Fibroblast of skin of right quadriceps (primary cell): ENCODE measurements at regions not wholly inside any gene's neighbourhood (a gene's known extent, or its start where the extent isn't known, plus 50 kb on each side); places are given as distances from the start of the nearest gene placed in this dataset.
"Not testable (repeated sequence)": the region's sequence is repeated elsewhere in the genome, so short reads cannot be mapped to it uniquely, and the experiment has no call there.

Source experiments
- DNase-seq: peaks from one replicate; pipeline ENCODE4 v3.0.0-alpha.2; 2013

- DNase-seq: no peak
Observed at GRCh38 chr18:45321520-45321919, 293.8 kb upstream of the SLC14A2 start.

- peak; percentile 15 for DNase-seq
Observed at GRCh38 chr18:45322343-45322742, 292.9 kb upstream of the SLC14A2 start.

DNA sequence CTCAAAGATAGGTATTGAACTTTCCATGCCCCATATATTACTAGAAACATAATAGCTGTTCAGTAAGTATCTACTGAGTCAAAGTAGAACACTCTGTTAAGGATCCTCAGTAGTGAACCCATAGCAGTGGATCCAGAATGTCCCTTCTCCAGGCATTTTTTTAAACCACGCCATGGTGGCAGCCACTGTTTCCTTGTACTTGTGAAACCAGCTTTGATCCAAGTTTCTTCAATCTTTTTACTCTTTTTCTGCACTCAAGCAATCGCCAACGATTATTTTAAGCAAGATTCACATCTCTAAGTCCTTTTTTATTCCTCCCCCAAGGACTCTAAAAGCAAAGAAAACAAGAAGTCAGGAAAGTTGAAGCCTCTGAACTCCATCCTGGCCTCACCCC, 291.2 kb upstream of the SLC14A2 start:
- no peak for DNase-seq

GRCh38 chr18:45324495-45325113, 290.7 kb upstream of the SLC14A2 start:
- DNase-seq: peak; percentile 90

DNA sequence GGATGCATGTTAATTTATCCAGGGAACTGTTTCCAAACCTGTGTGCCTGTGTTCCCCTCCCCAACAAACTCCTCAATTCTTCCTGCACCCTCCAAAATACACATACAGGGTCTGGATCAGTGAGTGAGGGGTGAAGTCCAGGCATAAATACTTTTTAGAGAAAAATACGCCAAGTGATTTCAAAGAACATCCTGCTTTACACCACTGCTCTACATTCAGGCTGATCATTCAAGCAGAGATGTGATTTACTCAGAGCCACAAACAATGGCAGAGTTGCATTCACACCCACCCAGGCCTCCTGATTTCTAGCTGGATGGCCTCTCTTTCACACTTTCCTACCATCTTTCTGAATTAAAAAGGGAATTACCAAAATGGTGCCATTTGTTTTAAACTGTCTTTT, 289.5 kb upstream of the SLC14A2 start:
- DNase-seq: no peak

DNA sequence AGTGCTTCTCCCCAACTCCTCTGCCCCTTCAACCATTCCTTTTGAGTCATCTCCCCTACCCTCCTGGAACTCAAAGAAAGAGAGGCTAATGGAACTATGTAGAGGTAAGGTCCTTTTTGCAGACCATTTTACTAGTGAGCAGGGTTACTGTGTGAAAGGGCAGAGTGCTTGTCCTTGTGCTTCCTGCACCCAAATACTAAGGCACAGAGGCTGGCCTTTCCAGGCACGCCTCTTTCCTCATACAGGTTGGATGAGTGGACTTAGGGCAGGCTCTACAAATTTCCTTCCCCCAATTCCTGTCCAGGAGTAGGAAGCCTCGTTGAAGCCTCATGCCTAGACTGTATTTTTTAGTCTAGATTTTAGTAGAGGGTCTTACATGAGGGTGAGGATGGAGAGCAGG, 288.8 kb upstream of the SLC14A2 start:
- no peak for DNase-seq

DNA sequence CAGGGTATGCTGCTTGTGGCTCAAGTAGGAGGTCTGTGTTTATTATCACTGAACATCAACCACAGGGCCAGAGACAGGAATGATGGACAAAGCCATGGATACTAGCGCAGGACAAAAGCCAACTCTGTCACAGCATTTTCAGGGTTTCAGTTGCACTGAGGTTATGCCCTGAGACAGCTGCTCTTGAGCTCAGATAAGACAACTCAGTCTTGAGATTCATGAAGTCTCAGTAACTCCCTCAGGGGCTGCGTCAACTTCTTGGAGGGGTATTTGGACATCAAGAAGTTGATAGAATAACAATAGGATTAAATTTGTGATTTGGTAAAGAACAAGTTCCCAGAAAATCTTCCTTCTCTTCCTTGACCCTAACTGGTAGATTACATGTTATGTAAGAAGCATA, 287.0 kb upstream of the SLC14A2 start:
- DNase-seq: no peak

GRCh38 chr18:45328811-45329210, 286.5 kb upstream of the SLC14A2 start:
- DNase-seq: peak; percentile 70

GRCh38 chr18:45329316-45329715, 286.0 kb upstream of the SLC14A2 start:
- no peak for DNase-seq

DNA sequence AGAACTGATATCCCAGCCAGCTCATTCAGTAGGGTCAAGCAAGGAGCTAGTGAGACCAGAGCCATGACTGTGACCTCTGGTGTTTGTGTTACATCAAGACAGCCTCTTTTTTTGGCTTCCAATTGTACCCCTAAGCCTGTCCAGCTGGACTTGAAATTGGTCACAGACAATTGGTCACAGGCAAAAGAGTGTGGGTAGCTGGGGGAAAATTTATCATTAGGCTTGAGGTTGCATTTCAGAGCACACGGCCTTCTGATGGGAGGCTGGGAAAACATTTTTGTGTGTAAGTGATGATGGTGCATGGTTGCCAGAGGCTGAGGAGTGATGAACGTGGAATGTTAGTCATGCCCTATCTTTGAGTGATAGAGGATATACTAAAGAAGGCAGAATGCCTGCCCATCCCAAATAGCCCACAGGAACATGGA, 285.1 kb upstream of the SLC14A2 start:
- no peak for DNase-seq

- peak; percentile 39 for DNase-seq
Observed at GRCh38 chr18:45332871-45333270, 282.4 kb upstream of the SLC14A2 start.

- DNase-seq: no peak
Observed at GRCh38 chr18:45334191-45334590, 281.1 kb upstream of the SLC14A2 start.

DNA sequence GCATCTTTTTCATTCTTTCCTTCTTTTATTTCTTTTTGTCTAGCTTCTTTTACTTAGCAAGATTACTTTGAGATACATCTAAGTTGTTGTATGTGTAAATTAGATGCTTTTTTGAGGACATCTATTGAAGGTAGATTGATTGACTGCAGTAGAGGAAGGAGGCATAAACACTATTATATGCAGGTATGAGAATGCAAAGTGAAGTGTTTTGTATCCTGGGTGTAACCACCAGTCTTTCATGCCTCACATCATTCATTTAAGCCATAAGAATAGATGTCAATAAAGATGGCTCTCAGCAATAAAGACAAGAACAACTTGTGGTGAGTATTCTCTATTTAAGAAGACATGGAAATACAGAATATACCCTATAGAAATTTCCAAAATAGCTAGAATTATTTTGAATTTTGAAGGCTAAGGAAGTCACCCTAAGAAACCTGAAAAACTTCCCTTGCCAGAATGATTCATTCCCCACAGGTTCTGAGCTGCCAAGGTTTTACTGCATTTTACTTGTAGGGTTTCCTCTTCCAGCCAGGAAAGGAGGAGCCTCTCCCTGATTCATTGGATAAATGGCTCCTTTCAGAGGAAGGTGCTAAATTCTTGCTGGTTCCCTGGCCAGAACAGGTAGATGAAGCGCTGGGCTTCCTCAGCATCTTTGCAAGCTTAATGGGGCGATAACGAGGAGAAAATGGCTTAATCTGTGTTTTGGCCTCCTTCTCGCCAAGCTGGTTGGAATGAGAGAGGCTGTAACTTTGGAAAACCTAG, 279.8 kb upstream of the SLC14A2 start:
- peak; percentile 39 for DNase-seq

GRCh38 chr18:45336448-45336847, 278.8 kb upstream of the SLC14A2 start:
- no peak for DNase-seq

GRCh38 chr18:45337477-45337876, 277.8 kb upstream of the SLC14A2 start:
- DNase-seq: no peak

GRCh38 chr18:45339810-45340550, 275.3 kb upstream of the SLC14A2 start:
- no peak for DNase-seq

DNA sequence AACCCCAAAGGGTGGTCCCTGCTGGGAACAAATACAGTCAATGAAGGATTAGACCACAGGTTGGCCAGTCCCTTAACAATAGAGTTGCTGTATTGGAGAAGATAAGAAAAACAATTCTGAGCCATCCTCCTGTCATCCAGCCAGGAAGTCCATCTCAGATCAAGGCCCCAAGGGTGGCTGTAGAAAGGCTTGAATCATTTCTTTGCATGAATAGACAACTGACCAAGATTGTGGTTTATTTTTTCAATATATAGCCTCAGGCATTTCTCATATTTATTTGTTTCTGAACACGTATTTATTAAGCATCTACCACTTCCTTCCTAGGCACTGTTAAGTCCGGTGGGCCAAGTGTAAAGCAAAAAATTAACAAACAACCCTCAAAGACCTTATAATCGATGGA, 274.4 kb upstream of the SLC14A2 start:
- no peak for DNase-seq

GRCh38 chr18:45341454-45341853, 273.8 kb upstream of the SLC14A2 start:
- DNase-seq: no peak

DNA sequence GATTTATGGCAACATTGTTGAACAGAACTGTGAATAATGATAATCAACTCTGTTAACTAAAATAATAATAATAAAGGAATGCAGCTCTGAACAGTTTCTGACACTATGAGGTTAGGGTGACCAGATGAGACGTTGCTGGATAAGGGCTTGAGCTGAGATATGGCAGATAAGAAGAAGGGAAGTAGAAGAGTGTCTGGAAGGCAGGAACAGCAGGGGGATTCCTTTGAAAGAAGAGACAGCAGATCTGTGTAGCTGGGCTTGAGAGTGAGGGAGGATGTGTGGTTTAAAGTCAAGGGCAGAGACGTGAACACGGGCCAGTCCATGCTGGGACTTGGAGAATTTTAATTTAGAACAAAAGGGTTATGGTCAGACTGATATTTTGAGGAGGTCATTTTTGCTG, 273.1 kb upstream of the SLC14A2 start:
- no peak for DNase-seq

GRCh38 chr18:45342653-45343052, 272.6 kb upstream of the SLC14A2 start:
- DNase-seq: no peak

DNA sequence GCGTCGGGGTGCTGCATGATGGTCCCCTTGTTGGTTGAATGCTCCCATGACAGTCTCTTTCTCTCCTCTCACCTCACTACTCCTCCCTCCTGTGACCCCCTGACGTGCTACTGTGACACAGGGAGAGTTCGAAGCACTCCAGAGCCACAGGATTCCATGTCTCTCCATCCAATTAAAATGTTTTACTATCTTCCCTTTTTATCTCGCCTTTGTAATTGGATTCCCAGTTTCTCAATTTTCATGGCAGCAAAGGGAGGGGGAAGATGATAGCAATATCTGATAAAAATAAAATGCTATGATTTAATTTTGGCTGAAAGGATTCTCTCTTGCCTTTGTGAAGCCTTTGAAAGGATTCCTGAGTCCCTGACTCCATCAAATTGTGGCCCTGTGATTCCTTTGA, 271.9 kb upstream of the SLC14A2 start:
- no peak for DNase-seq

DNA sequence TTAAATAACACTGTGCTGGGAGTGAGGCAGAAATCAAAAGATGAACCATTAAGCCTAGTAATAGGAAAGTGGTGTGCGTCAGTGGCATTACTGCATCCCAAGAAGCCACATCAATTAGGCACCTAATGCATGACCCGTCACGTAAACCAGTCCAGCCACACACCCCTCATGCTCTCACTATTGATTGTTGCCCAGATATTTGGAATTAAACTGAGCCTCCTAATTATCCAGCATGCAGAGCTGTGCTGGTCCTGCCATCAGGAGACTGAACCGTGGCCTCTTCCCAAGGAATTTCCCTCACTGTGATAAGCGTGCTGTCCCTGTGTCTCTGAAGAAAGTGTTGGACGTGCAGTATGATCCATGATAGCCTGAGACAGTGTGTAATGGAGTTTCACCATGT, 270.6 kb upstream of the SLC14A2 start:
- DNase-seq: not testable (repeated sequence)

GRCh38 chr18:45349019-45349418, 266.3 kb upstream of the SLC14A2 start:
- DNase-seq: no peak

- no peak for DNase-seq
Observed at GRCh38 chr18:45349467-45349866, 265.8 kb upstream of the SLC14A2 start.
